H1 (cell line): ENCODE measurements at regions not wholly inside any gene's neighbourhood (a gene's known extent, or its start where the extent isn't known, plus 50 kb on each side); places are given as distances from the start of the nearest gene placed in this dataset.

Experiments
- ATF2 ChIP-seq: IDR thresholded peaks from 2 replicates; pipeline ENCODE4 v1.6.1; 2012; ENCODE audit warnings: low read length, inconsistent platforms
- CHD1 ChIP-seq: IDR thresholded peaks from 2 replicates; pipeline ENCODE4 v1.6.1; 2012; ENCODE audit warnings: low read depth, low read length, improper control_type of control experiment
- EP300 ChIP-seq, 2 experiments: IDR thresholded peaks; 1 replicate in 1 of 2; 2 replicates in 1 of 2; pipeline ENCODE4 v1.6.1; 2011 to 2012; ENCODE audit warnings: low read depth in 2 of 2, low read length in 2 of 2, mild to moderate bottlenecking in 2 of 2, borderline replicate concordance in 1 of 2, inconsistent platforms in 1 of 2, moderate library complexity in 1 of 2
- GABPA ChIP-seq: IDR thresholded peaks from 2 replicates; pipeline ENCODE4 v1.6.1; 2011; ENCODE audit warnings: mild to moderate bottlenecking, low read length, moderate library complexity, borderline replicate concordance; ENCODE audit not compliant: insufficient read depth
- KDM1A ChIP-seq: fragments of 200-600, 300-600 bp; sonication (generic); IDR thresholded peaks from 2 replicates; pipeline ENCODE4 v1.7.1; 2016; ENCODE audit warnings: mild to moderate bottlenecking, low read length, borderline replicate concordance
- NANOG ChIP-seq: IDR thresholded peaks from 2 replicates; pipeline ENCODE4 v1.6.1; 2011; ENCODE audit warnings: low read length, low read depth, mild to moderate bottlenecking, inconsistent platforms; ENCODE audit not compliant: insufficient read depth, poor library complexity, severe bottlenecking
- SIN3A ChIP-seq, 2 experiments: IDR thresholded peaks in 1 of 2; conservative IDR thresholded peaks in 1 of 2; 2 replicates each; pipeline ENCODE4 v1.6.1; 2011 to 2012; ENCODE audit warnings: low read length in 2 of 2, improper control_type of control experiment in 1 of 2, low read depth in 1 of 2, mild to moderate bottlenecking in 1 of 2
- SP4 ChIP-seq: IDR thresholded peaks from 2 replicates; pipeline ENCODE4 v1.6.1; 2012; ENCODE audit warnings: low read length, inconsistent platforms
- USF2 ChIP-seq: IDR thresholded peaks from 2 replicates; pipeline ENCODE4 v1.6.1; 2011; ENCODE audit warnings: low read length, improper control_type of control experiment
- YY1 ChIP-seq: IDR thresholded peaks from 2 replicates; pipeline ENCODE4 v1.6.1; 2011; ENCODE audit warnings: low read depth, mild to moderate bottlenecking, low read length

- TF ChIP-seq USF2, result no peak
- no peak for TF ChIP-seq YY1
- no peak for TF ChIP-seq NANOG
- no peak for TF ChIP-seq SP4
- TF ChIP-seq ATF2, result no peak
- TF ChIP-seq CHD1, result no peak
- no peak for TF ChIP-seq KDM1A
- no peak for TF ChIP-seq EP300 (IDR thresholded peaks at IDR 0.05; ENCODE audit: borderline replicate concordance in 1 of 2, low read depth in 2 of 2, low read length in 2 of 2)
- no peak for TF ChIP-seq SIN3A (conservative IDR thresholded peaks at IDR 0.05 in 1 of 2, IDR thresholded peaks at IDR 0.05 in 1 of 2; ENCODE audit: low read depth in 1 of 2, low read length in 2 of 2)
- TF ChIP-seq GABPA, result no peak
These were observed 56.7 kb upstream of the LRFN5 start (continued) for GRCh38 chr14:41549821-41550607.
